Coronary artery (tissue), 2 donors: ENCODE measurements at regions not wholly inside any gene's neighbourhood (a gene's known extent, or its start where the extent isn't known, plus 50 kb on each side); places are given as distances from the start of the nearest gene placed in this dataset.
"Not testable (repeated sequence)": the region's sequence is repeated elsewhere in the genome, so short reads cannot be mapped to it uniquely, and the experiment has no call there.

Experiments used
- DNase-seq: peaks from one replicate; pipeline ENCODE4 v3.0.0-alpha.2; 2017; ENCODE audit warnings: low spot score
- H3K27ac ChIP-seq, 2 donors: fragments of 200-600 bp; sonication (generic); one replicate each; pipeline ENCODE4 v1.5.1; 2016 to 2019
- H3K4me3 ChIP-seq: fragments of 200-600 bp; sonication (generic); 2 replicates; pipeline ENCODE4 v1.5.1; 2016; ENCODE audit warnings: mild to moderate bottlenecking, moderate library complexity
- CTCF ChIP-seq: fragments of 200-600 bp; sonication (generic); IDR thresholded peaks from one replicate; pipeline ENCODE4 v1.5.1; 2019; ENCODE audit warnings: antibody characterized with exemption

DNA sequence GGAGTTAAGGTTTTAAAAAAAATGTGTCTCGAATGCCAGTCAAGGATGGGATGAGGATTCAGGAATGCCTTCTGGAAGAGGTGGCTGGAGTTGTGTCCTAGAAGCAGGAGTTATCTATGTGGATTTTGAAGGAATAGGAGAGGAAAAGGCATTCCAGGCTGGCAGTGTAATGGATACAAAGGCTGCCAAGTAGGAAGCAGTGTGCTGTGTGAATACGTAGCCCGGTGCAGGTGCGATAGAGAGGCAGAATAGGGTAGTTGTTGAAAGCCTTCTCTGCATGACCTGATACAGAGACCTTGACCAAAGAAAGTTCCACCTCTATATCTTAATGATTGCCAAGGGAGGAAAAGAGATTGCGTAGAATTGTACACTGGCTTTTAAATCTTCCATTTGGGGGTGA lies 128.1 kb upstream of the ITGB1 start:
- TF ChIP-seq CTCF, result no peak
- Histone ChIP-seq H3K4me3 (no peak overlapping the region), H3K27ac (no peak overlapping the region)
- no peak for DNase-seq

GRCh38 chr10:33085313-33085833 lies 127.3 kb upstream of the ITGB1 start:
- no peak for DNase-seq
- no peak for TF ChIP-seq CTCF
- Histone ChIP-seq H3K27ac (no peak overlapping the region), H3K4me3 (no peak overlapping the region)

DNA sequence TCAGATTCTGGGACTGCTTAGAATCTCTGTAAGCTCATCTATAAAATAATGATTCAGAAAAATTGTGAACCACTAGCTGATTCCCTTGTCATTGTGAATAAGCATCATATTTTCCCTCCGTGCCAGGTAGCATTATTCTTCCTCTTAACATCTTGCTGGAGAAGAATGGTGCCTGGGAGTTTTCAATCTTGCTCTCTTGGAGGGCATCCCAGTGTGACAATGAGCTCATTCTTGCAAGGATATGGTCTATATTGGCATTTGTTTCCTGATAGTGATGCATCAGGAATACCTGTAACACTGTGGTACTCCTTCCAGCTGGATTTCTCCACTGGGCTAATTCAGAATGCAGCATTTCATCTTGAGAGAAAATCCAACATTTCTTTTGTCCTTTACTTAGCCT lies 126.4 kb upstream of the ITGB1 start:
- DNase-seq, result no peak
- no peak for TF ChIP-seq CTCF
- no peak overlapping the region for H3K4me3 ChIP-seq
- no peak overlapping the region for H3K27ac ChIP-seq

GRCh38 chr10:33082373-33082895 lies 124.4 kb upstream of the ITGB1 start:
- DNase-seq, result no peak
- TF ChIP-seq CTCF, result no peak
- Histone ChIP-seq H3K4me3 (no peak overlapping the region), H3K27ac (no peak overlapping the region)

GRCh38 chr10:33080467-33080866 lies 122.4 kb upstream of the ITGB1 start:
- not testable (repeated sequence) for H3K27ac ChIP-seq, DNase-seq

GRCh38 chr10:33074443-33074842 lies 116.4 kb upstream of the ITGB1 start:
- Histone ChIP-seq H3K27ac (no peak overlapping the region), H3K4me3 (peak overlapping the region; percentile 3)
- TF ChIP-seq CTCF, result no peak
- no peak for DNase-seq

More at GRCh38 chr10:33080467-33080866, 122.4 kb upstream of the ITGB1 start:
- H3K4me3 ChIP-seq, result not testable (repeated sequence)

DNA sequence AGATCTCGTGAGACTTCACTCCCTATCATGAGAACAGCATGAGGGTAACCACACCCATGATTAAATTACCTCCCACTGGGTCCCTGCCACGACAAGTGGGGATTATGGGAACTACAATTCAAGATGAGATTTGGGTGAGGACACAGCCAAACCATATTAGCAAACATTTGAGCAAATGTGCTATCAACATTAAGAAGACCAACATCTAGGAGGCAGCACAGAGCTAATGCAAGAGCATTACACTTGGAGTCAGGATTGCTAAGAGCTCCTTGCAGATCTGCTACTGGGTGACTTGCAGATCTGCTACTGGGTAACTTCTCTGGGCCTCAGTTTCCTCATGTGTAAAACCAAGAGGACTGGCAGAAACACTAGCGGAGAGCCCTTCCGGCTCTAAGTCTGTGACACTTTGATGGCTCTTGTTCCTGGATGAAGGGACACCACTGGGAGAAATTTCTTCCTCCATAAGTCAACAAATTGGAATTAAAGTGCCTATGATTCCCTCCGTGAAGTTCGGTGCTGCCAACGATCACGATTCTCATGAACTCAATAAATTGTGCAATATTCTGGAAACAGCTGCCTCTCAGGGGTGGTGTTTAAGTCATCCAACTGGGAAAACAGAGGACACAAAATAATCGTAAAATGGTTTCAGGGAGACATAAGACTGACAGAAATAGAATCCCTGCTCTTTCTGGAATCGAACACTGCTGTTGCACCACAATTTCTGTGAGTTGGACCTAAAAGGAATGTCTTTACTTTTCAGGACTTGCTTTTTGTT lies 115.8 kb upstream of the ITGB1 start:
- no peak for DNase-seq
- Histone ChIP-seq H3K27ac (no peak overlapping the region), H3K4me3 (peak overlapping the region; percentile 3)
- no peak for TF ChIP-seq CTCF
